Mesendoderm (in vitro differentiated cells): ENCODE measurements at regions not wholly inside any gene's neighbourhood (a gene's known extent, or its start where the extent isn't known, plus 50 kb on each side); places are given as distances from the start of the nearest gene placed in this dataset.

Source experiments
- DNase-seq: peaks from one replicate; pipeline ENCODE4 v3.0.0; 2013
- H2AK5ac ChIP-seq: 2 replicates; pipeline ENCODE4 v1.6.1; 2013; ENCODE audit warnings: low read length, inconsistent platforms
- H2BK120ac ChIP-seq: 2 replicates; pipeline ENCODE4 v1.6.1; 2013; ENCODE audit warnings: low read depth, mild to moderate bottlenecking, low read length, moderate library complexity, mixed read lengths
- H2BK15ac ChIP-seq: replicated peaks from 2 replicates; pipeline ENCODE4 v1.6.1; 2013; ENCODE audit warnings: low read depth, mild to moderate bottlenecking, moderate library complexity
- H2BK5ac ChIP-seq: 2 replicates; pipeline ENCODE4 v1.6.1; 2013; ENCODE audit warnings: low read length, inconsistent platforms
- H3K18ac ChIP-seq: 2 replicates; pipeline ENCODE4 v1.6.1; 2013; ENCODE audit warnings: mild to moderate bottlenecking, low read length, mixed read lengths
- H3K23ac ChIP-seq: one replicate; pipeline ENCODE4 v1.6.1; 2013; ENCODE audit warnings: low read length
- H3K27ac ChIP-seq: 2 replicates; pipeline ENCODE4 v1.5.1; 2013; ENCODE audit warnings: low read depth, mild to moderate bottlenecking, inconsistent platforms, low read length, moderate library complexity
- H3K27me3 ChIP-seq: 2 replicates; pipeline ENCODE4 v1.6.1; 2013; ENCODE audit warnings: low read length, control low read depth, mild to moderate bottlenecking, inconsistent platforms; ENCODE audit not compliant: insufficient read depth, poor library complexity
- H3K36me3 ChIP-seq: 2 replicates; pipeline ENCODE4 v1.6.1; 2013; ENCODE audit warnings: low read length, inconsistent platforms; ENCODE audit not compliant: control insufficient read depth, insufficient read depth
- H3K4ac ChIP-seq: one replicate; pipeline ENCODE4 v1.6.1; 2013; ENCODE audit warnings: low read depth, mild to moderate bottlenecking, low read length, moderate library complexity
- H3K4me1 ChIP-seq: 2 replicates; pipeline ENCODE4 v1.6.1; 2013; ENCODE audit warnings: low read depth, low read length, inconsistent platforms; ENCODE audit not compliant: control insufficient read depth
- H3K4me2 ChIP-seq: 2 replicates; pipeline ENCODE4 v1.6.1; 2013; ENCODE audit warnings: low read length
- H3K4me3 ChIP-seq: 2 replicates; pipeline ENCODE4 v1.5.1; 2013; ENCODE audit warnings: mild to moderate bottlenecking, low read length
- H3K56ac ChIP-seq: one replicate; pipeline ENCODE4 v1.6.1; 2013; ENCODE audit warnings: low read length
- H3K79me1 ChIP-seq: 2 replicates; pipeline ENCODE4 v1.6.1; 2013; ENCODE audit warnings: low read length, inconsistent platforms
- H3K79me2 ChIP-seq: 2 replicates; pipeline ENCODE4 v1.6.1; 2013; ENCODE audit warnings: mild to moderate bottlenecking, low read length; ENCODE audit not compliant: control insufficient read depth, insufficient read depth
- H3K9ac ChIP-seq: 2 replicates; pipeline ENCODE4 v1.6.1; 2013; ENCODE audit warnings: low read length, inconsistent platforms
- H4K5ac ChIP-seq: one replicate; pipeline ENCODE4 v1.6.1; 2013; ENCODE audit warnings: low read length
- H4K8ac ChIP-seq: one replicate; pipeline ENCODE4 v1.6.1; 2013; ENCODE audit warnings: low read depth, mild to moderate bottlenecking, control low read depth, low read length, moderate library complexity
- WGBS: extraction: QIAGEN DNeasy Blood & Tissue Kit; methylation state at CpG from one replicate; pipeline ENCODE4 v1.1.7; 2013; ENCODE audit warnings: low lambda C conversion rate, missing lambda C conversion rate; ENCODE audit not compliant: insufficient coverage; ENCODE audit errors: extremely low coverage; 5-methylcytosine and 5-hydroxymethylcytosine counted together

DNA sequence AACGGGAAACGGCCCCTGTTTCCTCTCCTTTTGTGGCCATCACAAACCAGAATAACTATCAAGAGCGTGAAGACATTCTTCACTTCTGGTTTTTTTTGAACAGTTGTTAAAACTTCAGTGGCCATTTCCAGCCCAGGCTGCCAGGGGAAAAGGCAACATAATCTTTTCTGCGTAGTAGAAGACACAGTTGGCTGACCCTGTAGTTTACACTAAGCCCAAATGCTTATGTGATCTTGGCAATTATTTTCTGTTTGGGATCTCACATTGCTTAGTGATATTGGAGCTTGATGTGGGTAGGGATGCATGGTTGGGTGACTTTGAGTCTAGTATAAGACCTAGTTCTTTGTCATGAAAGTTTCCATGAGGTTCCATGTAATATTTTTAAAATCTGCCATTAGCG lies 449.4 kb upstream of the CDH4 start:
- Histone ChIP-seq H3K79me1 (no peaks in the 10 kb centered on the region), H3K4me1 (no peaks in the 10 kb centered on the region), H3K56ac (no peak overlapping the region), H2BK120ac (no peak overlapping the region), H3K27ac (no peak overlapping the region), H2AK5ac (no peak overlapping the region), H3K23ac (no peak overlapping the region), H2BK5ac (no peak overlapping the region), H3K4ac (no peak overlapping the region), H2BK15ac (no peak overlapping the region), H3K79me2 (no peaks in the 10 kb centered on the region), H4K8ac (no peak overlapping the region), H3K36me3 (no peaks in the 10 kb centered on the region), H3K4me2 (no peak overlapping the region), H3K4me3 (no peak overlapping the region), H3K27me3 (no peaks in the 10 kb centered on the region), H4K5ac (no peak overlapping the region), H3K9ac (no peak overlapping the region), H3K18ac (no peak overlapping the region)
- no peak for DNase-seq
- no CpG with 5 or more reads among the region's 5 CpGs for WGBS

DNA sequence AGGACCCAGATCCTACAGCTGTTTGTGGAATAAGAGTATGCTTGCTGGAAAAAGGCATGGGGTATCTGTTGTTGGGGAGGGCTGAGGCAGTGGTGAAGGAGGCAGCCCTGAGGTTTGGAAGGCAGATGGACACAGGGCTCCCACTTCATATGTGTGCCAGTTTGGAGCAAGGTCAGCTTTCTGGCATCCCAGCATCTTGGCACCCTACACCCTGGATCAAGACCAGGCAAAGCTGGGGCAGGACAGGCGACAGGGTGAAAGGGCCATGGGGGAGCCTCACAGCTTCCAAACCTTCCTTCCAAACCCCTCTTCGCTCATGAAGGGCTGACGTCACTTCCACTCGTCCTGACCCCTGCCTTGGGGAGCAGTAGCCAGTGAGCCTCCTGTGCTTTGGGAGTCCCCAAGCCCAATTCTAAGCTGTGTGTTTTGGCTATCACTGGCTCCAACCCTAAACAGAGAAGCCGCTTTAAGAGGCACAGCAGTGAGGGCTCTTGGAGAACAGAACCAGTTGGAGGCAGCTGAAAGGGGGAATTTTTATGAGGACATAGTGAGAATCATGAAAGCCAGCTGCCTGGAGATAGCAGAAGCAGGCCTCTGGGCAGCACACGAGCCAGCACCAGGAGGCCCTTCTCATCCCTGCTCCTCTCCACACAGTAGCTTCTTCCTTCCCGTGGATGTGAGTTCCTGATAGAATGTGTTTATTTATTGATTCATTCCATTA lies 448.6 kb upstream of the CDH4 start:
- no CpG with 5 or more reads among the region's 7 CpGs for WGBS
- H2BK5ac ChIP-seq: no peak overlapping the region
- no peak overlapping the region for H4K5ac ChIP-seq
- no peak overlapping the region for H2BK15ac ChIP-seq
- no peak overlapping the region for H3K27ac ChIP-seq
- no peak overlapping the region for H3K4me2 ChIP-seq
- H3K79me2 ChIP-seq: no peaks in the 10 kb centered on the region
- H3K4ac ChIP-seq: no peak overlapping the region
- H3K4me1 ChIP-seq: no peaks in the 10 kb centered on the region
- no peak overlapping the region for H3K18ac ChIP-seq
- DNase-seq: no peak
- H4K8ac ChIP-seq: no peak overlapping the region
- H2BK120ac ChIP-seq: no peak overlapping the region
- H3K4me3 ChIP-seq: no peak overlapping the region
- no peak overlapping the region for H2AK5ac ChIP-seq
- H3K27me3 ChIP-seq: no peaks in the 10 kb centered on the region
- no peak overlapping the region for H3K56ac ChIP-seq
- H3K9ac ChIP-seq: no peak overlapping the region
- H3K36me3 ChIP-seq: no peaks in the 10 kb centered on the region
- no peaks in the 10 kb centered on the region for H3K79me1 ChIP-seq
- no peak overlapping the region for H3K23ac ChIP-seq

GRCh38 chr20:60804240-60804917 lies 447.7 kb upstream of the CDH4 start:
- Histone ChIP-seq H3K18ac (no peak overlapping the region), H3K56ac (no peak overlapping the region), H3K4me3 (no peak overlapping the region), H3K23ac (no peak overlapping the region), H4K8ac (no peak overlapping the region), H3K4me1 (no peaks in the 10 kb centered on the region), H3K36me3 (no peaks in the 10 kb centered on the region), H2BK15ac (no peak overlapping the region), H3K27me3 (no peaks in the 10 kb centered on the region), H3K9ac (no peak overlapping the region), H3K4ac (no peak overlapping the region), H3K4me2 (no peak overlapping the region), H3K79me1 (no peaks in the 10 kb centered on the region), H2BK5ac (no peak overlapping the region), H3K79me2 (no peaks in the 10 kb centered on the region), H3K27ac (peak overlapping the region; percentile 45), H2BK120ac (no peak overlapping the region), H4K5ac (no peak overlapping the region), H2AK5ac (no peak overlapping the region)
- WGBS: no CpG with 5 or more reads among the region's 4 CpGs
- peak; percentile 30 for DNase-seq

GRCh38 chr20:60804918-60805630 lies 447.0 kb upstream of the CDH4 start:
- H3K79me1 ChIP-seq: no peaks in the 10 kb centered on the region
- no peak overlapping the region for H2BK5ac ChIP-seq
- no peaks in the 10 kb centered on the region for H3K27me3 ChIP-seq
- H2AK5ac ChIP-seq: no peak overlapping the region
- no peak overlapping the region for H3K18ac ChIP-seq
- no peak overlapping the region for H3K23ac ChIP-seq
- H2BK15ac ChIP-seq: no peak overlapping the region
- peak; percentile 42 for DNase-seq
- no peak overlapping the region for H3K4ac ChIP-seq
- no peak overlapping the region for H3K9ac ChIP-seq
- no peak overlapping the region for H3K4me2 ChIP-seq
- no peaks in the 10 kb centered on the region for H3K4me1 ChIP-seq
- no peak overlapping the region for H3K56ac ChIP-seq
- no peak overlapping the region for H3K4me3 ChIP-seq
- H3K79me2 ChIP-seq: no peaks in the 10 kb centered on the region
- H4K5ac ChIP-seq: no peak overlapping the region
- H2BK120ac ChIP-seq: no peak overlapping the region
- WGBS: no CpG with 5 or more reads among the region's 11 CpGs
- peak overlapping the region; percentile 45 for H3K27ac ChIP-seq
- H3K36me3 ChIP-seq: no peaks in the 10 kb centered on the region
- no peak overlapping the region for H4K8ac ChIP-seq

GRCh38 chr20:60806354-60806753 lies 445.7 kb upstream of the CDH4 start:
- Histone ChIP-seq H3K56ac (no peak overlapping the region), H3K9ac (no peak overlapping the region), H3K4me3 (no peak overlapping the region), H4K8ac (no peak overlapping the region), H2AK5ac (no peak overlapping the region), H2BK5ac (no peak overlapping the region), H3K79me2 (no peaks in the 10 kb centered on the region), H3K27me3 (no peaks in the 10 kb centered on the region), H3K27ac (no peak overlapping the region), H4K5ac (no peak overlapping the region), H3K4me1 (no peaks in the 10 kb centered on the region), H3K4ac (no peak overlapping the region), H2BK15ac (no peak overlapping the region), H3K23ac (no peak overlapping the region), H3K4me2 (no peak overlapping the region), H3K79me1 (no peaks in the 10 kb centered on the region), H2BK120ac (no peak overlapping the region), H3K36me3 (no peaks in the 10 kb centered on the region), H3K18ac (no peak overlapping the region)
- WGBS: no CpG with 5 or more reads among the region's 6 CpGs
- DNase-seq: no peak
